ENCODE measurements at regions not wholly inside any gene's neighbourhood (a gene's known extent, or its start where the extent isn't known, plus 50 kb on each side); places are given as distances from the start of the nearest gene placed in this dataset.

GRCh38 chr2:167492486-167492885 lies 604.2 kb downstream of the XIRP2 start:
- no peak for TF ChIP-seq CTCF (IDR thresholded peaks at IDR 0.05; ENCODE audit: low read depth, low read length, missing control alignments)
- no peak for DNase-seq
- no peaks in the 10 kb centered on the region for H3K36me3 ChIP-seq (replicated peaks)
- no peak overlapping the region for H3K27ac ChIP-seq
- no peak overlapping the region for H3K4me3 ChIP-seq (ENCODE audit: low read depth, low read length)
- in situ Hi-C loops (cut with HindIII; ENCODE audit: low pct_ligation_motif_present, low sequenced_read_pairs), result no loop called here
- H3K27me3 ChIP-seq (replicated peaks), result no peaks in the 10 kb centered on the region

GRCh38 chr2:167491788-167492187 lies 603.5 kb downstream of the XIRP2 start:
- Histone ChIP-seq H3K4me3 (ENCODE audit: low read depth, low read length) (no peak overlapping the region), H3K27ac (no peak overlapping the region), H3K36me3 (replicated peaks) (no peaks in the 10 kb centered on the region), H3K27me3 (replicated peaks) (no peaks in the 10 kb centered on the region)
- in situ Hi-C loops (cut with HindIII; ENCODE audit: low pct_ligation_motif_present, low sequenced_read_pairs), result no loop called here
- no peak for DNase-seq
- TF ChIP-seq CTCF (IDR thresholded peaks at IDR 0.05; ENCODE audit: low read depth, low read length, missing control alignments), result no peak

GRCh38 chr2:167490455-167490854 lies 602.2 kb downstream of the XIRP2 start:
- Histone ChIP-seq H3K27ac (no peak overlapping the region), H3K36me3 (replicated peaks) (no peaks in the 10 kb centered on the region), H3K27me3 (replicated peaks) (no peaks in the 10 kb centered on the region), H3K4me3 (ENCODE audit: low read depth, low read length) (no peak overlapping the region)
- TF ChIP-seq CTCF (IDR thresholded peaks at IDR 0.05; ENCODE audit: low read depth, low read length, missing control alignments), result no peak
- in situ Hi-C loops (cut with HindIII; ENCODE audit: low pct_ligation_motif_present, low sequenced_read_pairs), result no loop called here
- no peak for DNase-seq

- Histone ChIP-seq H3K27me3 (replicated peaks) (no peaks in the 10 kb centered on the region), H3K36me3 (replicated peaks) (no peaks in the 10 kb centered on the region), H3K4me3 (ENCODE audit: low read depth, low read length) (no peak overlapping the region), H3K27ac (no peak overlapping the region)
- no peak for DNase-seq
- no peak for TF ChIP-seq CTCF (IDR thresholded peaks at IDR 0.05; ENCODE audit: low read depth, low read length, missing control alignments)
- in situ Hi-C loops (cut with HindIII; ENCODE audit: low pct_ligation_motif_present, low sequenced_read_pairs), result no loop called here
Measured at GRCh38 chr2:167489325-167489724, 601.0 kb downstream of the XIRP2 start.

- no peak overlapping the region for H3K27ac ChIP-seq
- in situ Hi-C loops (cut with HindIII; ENCODE audit: low pct_ligation_motif_present, low sequenced_read_pairs), result no loop called here
- H3K27me3 ChIP-seq (replicated peaks), result no peaks in the 10 kb centered on the region
- no peak overlapping the region for H3K4me3 ChIP-seq (ENCODE audit: low read depth, low read length)
- no peak for TF ChIP-seq CTCF (IDR thresholded peaks at IDR 0.05; ENCODE audit: low read depth, low read length, missing control alignments)
- H3K36me3 ChIP-seq (replicated peaks), result no peaks in the 10 kb centered on the region
- DNase-seq, result no peak
Measured at GRCh38 chr2:167487728-167488127, 599.4 kb downstream of the XIRP2 start.

GRCh38 chr2:167484875-167485274 lies 596.6 kb downstream of the XIRP2 start:
- Histone ChIP-seq H3K27me3 (replicated peaks) (no peaks in the 10 kb centered on the region), H3K36me3 (replicated peaks) (no peaks in the 10 kb centered on the region), H3K4me3 (ENCODE audit: low read depth, low read length) (no peak overlapping the region), H3K27ac (no peak overlapping the region)
- TF ChIP-seq CTCF (IDR thresholded peaks at IDR 0.05; ENCODE audit: low read depth, low read length, missing control alignments), result no peak
- DNase-seq, result no peak
- in situ Hi-C loops (cut with HindIII; ENCODE audit: low pct_ligation_motif_present, low sequenced_read_pairs), result no loop called here
